ENCODE measurements at regions not wholly inside any gene's neighbourhood (a gene's known extent, or its start where the extent isn't known, plus 50 kb on each side); places are given as distances from the start of the nearest gene placed in this dataset.

- no peak for TF ChIP-seq CTCF (IDR thresholded peaks at IDR 0.05; ENCODE audit: insufficient read depth, low read length)
- TF ChIP-seq GABPA (IDR thresholded peaks at IDR 0.05; ENCODE audit: low read depth), result no peak
Observed at GRCh38 chr7:86485827-86486226, 157.9 kb upstream of the GRM3 start.

Data from HL-60 (cell line).